ENCODE measurements at regions not wholly inside any gene's neighbourhood (a gene's known extent, or its start where the extent isn't known, plus 50 kb on each side); places are given as distances from the start of the nearest gene placed in this dataset.

DNA sequence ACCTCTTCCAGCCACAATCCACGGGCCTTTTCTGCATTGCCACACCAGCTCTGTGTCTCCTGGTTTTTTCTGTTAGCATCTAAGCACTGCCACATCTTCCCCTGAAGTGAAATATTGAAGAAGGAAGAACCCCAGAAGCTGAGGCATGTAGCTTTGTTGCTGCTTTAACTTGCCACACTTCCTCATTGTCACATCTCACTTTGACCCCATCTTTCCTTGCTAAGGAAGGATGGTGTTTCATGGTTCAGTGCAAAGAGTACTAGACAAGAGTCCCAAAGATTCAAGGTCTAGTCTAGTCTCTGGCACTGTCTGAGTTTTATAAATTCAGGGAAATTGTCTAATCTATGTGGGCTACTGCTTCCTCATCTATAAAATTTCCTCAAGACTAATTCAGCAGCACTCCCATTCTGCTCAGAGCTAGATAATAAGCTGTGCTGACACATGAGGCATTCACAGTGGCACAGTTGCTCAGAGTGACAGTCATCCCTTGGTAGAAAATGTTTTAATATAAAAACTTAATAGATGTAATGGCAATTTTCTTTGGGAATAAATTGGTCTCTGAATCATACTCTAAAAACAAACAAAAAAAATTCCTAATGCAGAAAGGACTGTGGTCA, 483.0 kb upstream of the ID2 start:
- TF ChIP-seq POLR2AphosphoS5 (IDR thresholded peaks at IDR 0.05; ENCODE audit: low read depth, low read length): no peak
- TF ChIP-seq, protein P1, sequence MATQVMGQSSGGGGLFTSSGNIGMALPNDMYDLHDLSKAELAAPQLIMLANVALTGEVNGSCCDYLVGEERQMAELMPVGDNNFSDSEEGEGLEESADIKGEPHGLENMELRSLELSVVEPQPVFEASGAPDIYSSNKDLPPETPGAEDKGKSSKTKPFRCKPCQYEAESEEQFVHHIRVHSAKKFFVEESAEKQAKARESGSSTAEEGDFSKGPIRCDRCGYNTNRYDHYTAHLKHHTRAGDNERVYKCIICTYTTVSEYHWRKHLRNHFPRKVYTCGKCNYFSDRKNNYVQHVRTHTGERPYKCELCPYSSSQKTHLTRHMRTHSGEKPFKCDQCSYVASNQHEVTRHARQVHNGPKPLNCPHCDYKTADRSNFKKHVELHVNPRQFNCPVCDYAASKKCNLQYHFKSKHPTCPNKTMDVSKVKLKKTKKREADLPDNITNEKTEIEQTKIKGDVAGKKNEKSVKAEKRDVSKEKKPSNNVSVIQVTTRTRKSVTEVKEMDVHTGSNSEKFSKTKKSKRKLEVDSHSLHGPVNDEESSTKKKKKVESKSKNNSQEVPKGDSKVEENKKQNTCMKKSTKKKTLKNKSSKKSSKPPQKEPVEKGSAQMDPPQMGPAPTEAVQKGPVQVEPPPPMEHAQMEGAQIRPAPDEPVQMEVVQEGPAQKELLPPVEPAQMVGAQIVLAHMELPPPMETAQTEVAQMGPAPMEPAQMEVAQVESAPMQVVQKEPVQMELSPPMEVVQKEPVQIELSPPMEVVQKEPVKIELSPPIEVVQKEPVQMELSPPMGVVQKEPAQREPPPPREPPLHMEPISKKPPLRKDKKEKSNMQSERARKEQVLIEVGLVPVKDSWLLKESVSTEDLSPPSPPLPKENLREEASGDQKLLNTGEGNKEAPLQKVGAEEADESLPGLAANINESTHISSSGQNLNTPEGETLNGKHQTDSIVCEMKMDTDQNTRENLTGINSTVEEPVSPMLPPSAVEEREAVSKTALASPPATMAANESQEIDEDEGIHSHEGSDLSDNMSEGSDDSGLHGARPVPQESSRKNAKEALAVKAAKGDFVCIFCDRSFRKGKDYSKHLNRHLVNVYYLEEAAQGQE (IDR thresholded peaks at IDR 0.05; ENCODE audit: insufficient read depth in 1 of 2, low read depth in 2 of 2, low read length in 2 of 2): no peak
- TF ChIP-seq TAF1 (IDR thresholded peaks at IDR 0.05; ENCODE audit: borderline replicate concordance, insufficient read depth, low read length): no peak
- no peak for TF ChIP-seq FOXP2 (optimal IDR thresholded peaks at IDR 0.05; ENCODE audit: borderline replicate concordance, extremely low read depth, extremely low read length, insufficient read depth)

DNA sequence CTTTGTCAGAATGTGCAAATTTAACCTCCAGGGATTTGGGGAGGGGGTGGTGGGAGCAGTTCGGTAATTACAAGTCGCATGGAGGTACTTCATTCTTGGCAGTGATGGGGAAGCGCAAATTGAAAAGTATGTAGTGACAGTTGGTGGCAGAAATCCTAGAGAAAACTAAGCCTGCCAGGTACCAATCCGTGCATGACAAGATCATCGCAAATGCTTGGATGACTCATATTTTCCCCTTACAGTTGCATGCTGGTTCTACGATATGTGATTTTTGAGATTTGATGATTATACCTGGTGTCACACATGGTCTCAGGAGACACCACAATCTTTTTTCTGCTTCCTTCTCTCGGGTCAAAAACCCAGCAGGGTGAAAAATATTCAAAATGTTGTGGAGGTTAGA, 479.7 kb upstream of the ID2 start:
- TF ChIP-seq, protein P1 (IDR thresholded peaks at IDR 0.05; ENCODE audit: insufficient read depth in 1 of 2, low read depth in 2 of 2, low read length in 2 of 2): no peak
- no peak for TF ChIP-seq TAF1 (IDR thresholded peaks at IDR 0.05; ENCODE audit: borderline replicate concordance, insufficient read depth, low read length)
- TF ChIP-seq POLR2AphosphoS5 (IDR thresholded peaks at IDR 0.05; ENCODE audit: low read depth, low read length): no peak
- TF ChIP-seq SIN3A (IDR thresholded peaks at IDR 0.05; ENCODE audit: borderline replicate concordance, insufficient read depth, low read length): no peak
- TF ChIP-seq FOXP2 (optimal IDR thresholded peaks at IDR 0.05; ENCODE audit: borderline replicate concordance, extremely low read depth, extremely low read length, insufficient read depth): no peak

DNA sequence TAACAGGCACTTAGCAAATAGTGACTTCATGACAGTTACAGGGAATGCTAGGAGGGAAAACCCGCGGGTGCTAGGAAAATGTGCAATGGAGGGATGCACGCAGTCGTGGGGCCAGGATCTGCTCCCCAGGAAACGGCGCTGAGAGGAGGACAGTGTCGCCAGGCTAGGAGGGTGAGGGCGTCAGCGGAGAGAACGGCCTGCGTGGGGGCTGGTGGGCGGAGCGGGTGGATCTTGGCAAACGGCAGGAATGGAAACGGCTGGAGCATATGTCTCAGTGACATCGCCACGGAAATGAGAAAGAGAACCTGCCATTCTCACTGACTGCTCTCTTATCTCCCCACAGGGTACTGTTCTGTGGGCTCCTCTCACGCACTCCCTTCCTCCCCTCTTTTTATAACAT, 478.5 kb upstream of the ID2 start:
- TF ChIP-seq SIN3A (IDR thresholded peaks at IDR 0.05; ENCODE audit: borderline replicate concordance, insufficient read depth, low read length) (no peak), TAF1 (IDR thresholded peaks at IDR 0.05; ENCODE audit: borderline replicate concordance, insufficient read depth, low read length) (no peak), FOXP2 (optimal IDR thresholded peaks at IDR 0.05; ENCODE audit: borderline replicate concordance, extremely low read depth, extremely low read length, insufficient read depth) (no peak)
- TF ChIP-seq, protein P1 (IDR thresholded peaks at IDR 0.05; ENCODE audit: insufficient read depth in 1 of 2, low read depth in 2 of 2, low read length in 2 of 2): no peak

DNA sequence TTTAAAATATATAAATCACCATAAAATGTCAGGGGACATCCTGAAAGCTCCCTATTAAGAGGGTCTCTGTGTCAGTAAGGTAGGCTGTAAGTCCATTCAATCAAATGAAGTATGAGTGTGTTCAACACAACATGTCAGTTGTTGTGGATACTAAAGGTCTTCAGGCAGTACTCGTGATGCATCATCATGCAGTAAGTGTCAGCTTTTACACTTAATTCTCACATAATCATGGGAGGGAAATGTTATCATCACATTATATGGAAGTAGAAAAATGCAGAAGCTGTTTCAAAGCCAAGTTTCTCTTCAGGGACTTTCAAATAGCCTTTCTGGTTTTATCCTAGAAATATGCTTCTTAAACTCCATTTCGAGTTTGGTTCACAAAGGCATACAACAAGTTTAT, 477.1 kb upstream of the ID2 start:
- TF ChIP-seq SIN3A (IDR thresholded peaks at IDR 0.05; ENCODE audit: borderline replicate concordance, insufficient read depth, low read length) (no peak), TAF1 (IDR thresholded peaks at IDR 0.05; ENCODE audit: borderline replicate concordance, insufficient read depth, low read length) (no peak), POLR2AphosphoS5 (IDR thresholded peaks at IDR 0.05; ENCODE audit: low read depth, low read length) (no peak), FOXP2 (optimal IDR thresholded peaks at IDR 0.05; ENCODE audit: borderline replicate concordance, extremely low read depth, extremely low read length, insufficient read depth) (no peak)
- TF ChIP-seq, protein P1 (IDR thresholded peaks at IDR 0.05; ENCODE audit: insufficient read depth in 1 of 2, low read depth in 2 of 2, low read length in 2 of 2): no peak

DNA sequence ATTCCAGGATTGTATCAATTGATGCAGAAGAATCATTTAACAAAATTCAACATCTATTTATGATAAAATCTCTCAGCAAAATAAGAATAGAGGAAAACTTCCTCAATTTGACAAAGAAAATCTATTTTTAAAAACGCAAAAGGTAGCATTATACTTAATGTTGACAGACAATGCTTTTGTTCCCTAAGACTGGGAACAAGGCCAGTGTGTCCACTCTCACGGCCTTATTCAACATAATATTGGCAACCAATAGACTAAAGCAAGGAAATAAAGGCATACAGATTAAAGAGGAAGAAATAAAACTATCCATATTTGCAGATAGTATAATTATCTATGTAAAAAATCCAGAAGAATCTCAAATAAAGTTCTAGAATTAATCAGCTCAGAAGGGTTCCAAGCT, 472.4 kb upstream of the ID2 start:
- TF ChIP-seq TAF1 (IDR thresholded peaks at IDR 0.05; ENCODE audit: borderline replicate concordance, insufficient read depth, low read length) (no peak), POLR2AphosphoS5 (IDR thresholded peaks at IDR 0.05; ENCODE audit: low read depth, low read length) (no peak), FOXP2 (optimal IDR thresholded peaks at IDR 0.05; ENCODE audit: borderline replicate concordance, extremely low read depth, extremely low read length, insufficient read depth) (no peak), SIN3A (IDR thresholded peaks at IDR 0.05; ENCODE audit: borderline replicate concordance, insufficient read depth, low read length) (no peak)
- TF ChIP-seq, protein P1 (IDR thresholded peaks at IDR 0.05; ENCODE audit: insufficient read depth in 1 of 2, low read depth in 2 of 2, low read length in 2 of 2): no peak
